DOHH2 (cell line): ENCODE measurements at regions not wholly inside any gene's neighbourhood (a gene's known extent, or its start where the extent isn't known, plus 50 kb on each side); places are given as distances from the start of the nearest gene placed in this dataset.

ENCODE experiments used
- CTCF ChIP-seq: fragments of 200-600 bp; sonication (generic); IDR thresholded peaks from one replicate; pipeline ENCODE4 v1.5.1; 2014; ENCODE audit warnings: antibody characterized with exemption, mild to moderate bottlenecking, low read depth, low read length; ENCODE audit not compliant: poor library complexity, severe bottlenecking
- EZH2phosphoT487 ChIP-seq: fragments of 200-600 bp; sonication (generic); IDR thresholded peaks from 2 replicates; pipeline ENCODE4 v1.6.1; 2017; ENCODE audit warnings: borderline replicate concordance, mild to moderate bottlenecking, antibody characterized with exemption, low read length, moderate library complexity, mixed read lengths

- no peak for TF ChIP-seq CTCF
- no peak for TF ChIP-seq EZH2phosphoT487
Observed at GRCh38 chr17:70988622-70989021, 819.3 kb downstream of the KCNJ2 start.
